ENCODE measurements at regions not wholly inside any gene's neighbourhood (a gene's known extent, or its start where the extent isn't known, plus 50 kb on each side); places are given as distances from the start of the nearest gene placed in this dataset.

DNA sequence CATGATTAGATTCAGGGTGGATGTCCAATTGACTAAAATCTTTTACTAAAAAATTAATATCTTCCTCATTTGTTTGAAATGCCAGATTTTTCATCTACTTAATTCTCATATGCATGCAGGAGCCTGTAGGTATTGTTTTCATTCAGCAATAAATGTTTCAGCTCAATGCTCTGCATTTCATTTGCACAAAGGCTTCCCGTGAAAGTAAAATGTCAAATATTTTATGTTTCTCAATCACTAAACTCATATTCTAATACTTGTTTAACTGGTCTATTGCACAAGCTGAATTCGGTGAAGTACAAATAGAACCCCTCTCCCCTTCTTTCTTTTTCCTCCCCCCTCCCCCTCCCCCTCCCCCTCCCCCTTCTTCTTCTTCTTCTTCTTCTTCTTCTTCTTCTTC, 175.9 kb downstream of the MCHR2 start:
- TF ChIP-seq, protein P1, sequence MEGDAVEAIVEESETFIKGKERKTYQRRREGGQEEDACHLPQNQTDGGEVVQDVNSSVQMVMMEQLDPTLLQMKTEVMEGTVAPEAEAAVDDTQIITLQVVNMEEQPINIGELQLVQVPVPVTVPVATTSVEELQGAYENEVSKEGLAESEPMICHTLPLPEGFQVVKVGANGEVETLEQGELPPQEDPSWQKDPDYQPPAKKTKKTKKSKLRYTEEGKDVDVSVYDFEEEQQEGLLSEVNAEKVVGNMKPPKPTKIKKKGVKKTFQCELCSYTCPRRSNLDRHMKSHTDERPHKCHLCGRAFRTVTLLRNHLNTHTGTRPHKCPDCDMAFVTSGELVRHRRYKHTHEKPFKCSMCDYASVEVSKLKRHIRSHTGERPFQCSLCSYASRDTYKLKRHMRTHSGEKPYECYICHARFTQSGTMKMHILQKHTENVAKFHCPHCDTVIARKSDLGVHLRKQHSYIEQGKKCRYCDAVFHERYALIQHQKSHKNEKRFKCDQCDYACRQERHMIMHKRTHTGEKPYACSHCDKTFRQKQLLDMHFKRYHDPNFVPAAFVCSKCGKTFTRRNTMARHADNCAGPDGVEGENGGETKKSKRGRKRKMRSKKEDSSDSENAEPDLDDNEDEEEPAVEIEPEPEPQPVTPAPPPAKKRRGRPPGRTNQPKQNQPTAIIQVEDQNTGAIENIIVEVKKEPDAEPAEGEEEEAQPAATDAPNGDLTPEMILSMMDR (IDR thresholded peaks at IDR 0.05 in 4 of 5, conservative IDR thresholded peaks at IDR 0.05 in 1 of 5): no peak
- no peak for TF ChIP-seq POLR2A (IDR thresholded peaks at IDR 0.05)
